Esophagus (tissue), 2 donors: ENCODE measurements at regions not wholly inside any gene's neighbourhood (a gene's known extent, or its start where the extent isn't known, plus 50 kb on each side); places are given as distances from the start of the nearest gene placed in this dataset.

Experiments
- H3K27ac ChIP-seq, 2 donors: one replicate each; pipeline ENCODE4 v1.5.1; 2013; ENCODE audit warnings: low read depth in 2 of 2, mild to moderate bottlenecking in 2 of 2, inconsistent platforms in 1 of 2, low read length in 1 of 2, moderate library complexity in 1 of 2
- H3K27me3 ChIP-seq, 2 donors: one replicate each; pipeline ENCODE4 v1.6.1; 2013; ENCODE audit warnings: low read length in 2 of 2, control low read depth in 1 of 2, mild to moderate bottlenecking in 1 of 2; ENCODE audit not compliant: insufficient read depth in 2 of 2, control insufficient read depth in 1 of 2
- H3K36me3 ChIP-seq, 2 donors: one replicate each; pipeline ENCODE4 v1.6.1; 2013; ENCODE audit warnings: low read length in 1 of 2; ENCODE audit not compliant: control insufficient read depth in 2 of 2, insufficient read depth in 2 of 2
- H3K4me1 ChIP-seq, 2 donors: one replicate each; pipeline ENCODE4 v1.6.1; 2013; ENCODE audit warnings: low read length in 1 of 2; ENCODE audit not compliant: control insufficient read depth in 2 of 2, insufficient read depth in 2 of 2
- H3K4me3 ChIP-seq, 2 donors: one replicate each; pipeline ENCODE4 v1.5.1; 2013; ENCODE audit warnings: low read length in 2 of 2, mild to moderate bottlenecking in 2 of 2, low read depth in 1 of 2, moderate library complexity in 1 of 2
- H3K9me3 ChIP-seq, 2 donors: one replicate each; pipeline ENCODE4 v1.6.1; 2013; ENCODE audit warnings: mild to moderate bottlenecking in 2 of 2, low read depth in 1 of 2, low read length in 1 of 2, moderate library complexity in 1 of 2; ENCODE audit not compliant: control insufficient read depth in 2 of 2, insufficient read depth in 1 of 2
- WGBS, 2 donors: extraction: QIAGEN DNeasy Blood & Tissue Kit; methylation state at CpG; one replicate each; pipeline ENCODE4 v1.1.7; 2013; 5-methylcytosine and 5-hydroxymethylcytosine counted together
- donor health status: healthy with polysubstance abuse.
- donor health status: Bipolar disorder and iron deficiency.

- 40 to 43% methylated on average over 11 of the region's 11 CpGs for WGBS, 2 donors
- Histone ChIP-seq H3K4me1 (no peaks in the 10 kb centered on the region), H3K36me3 (no peaks in the 10 kb centered on the region), H3K27ac (no peak overlapping the region), H3K27me3 (no peaks in the 10 kb centered on the region), H3K4me3 (no peak overlapping the region), H3K9me3 (no peaks in the 10 kb centered on the region)
These were observed 1124.9 kb downstream of the EFNB2 start for GRCh38 chr13:105410602-105411001.

GRCh38 chr13:105406551-105406950, 1128.9 kb downstream of the EFNB2 start:
- Histone ChIP-seq H3K4me3 (no peak overlapping the region), H3K4me1 (no peaks in the 10 kb centered on the region), H3K9me3 (no peaks in the 10 kb centered on the region), H3K27ac (no peak overlapping the region), H3K27me3 (no peaks in the 10 kb centered on the region), H3K36me3 (no peaks in the 10 kb centered on the region)
- WGBS, 2 donors: 80 to 85% methylated on average over 3 of the region's 3 CpGs

- Histone ChIP-seq H3K36me3 (no peaks in the 10 kb centered on the region), H3K4me1 (no peaks in the 10 kb centered on the region), H3K4me3 (no peak overlapping the region), H3K27ac (no peak overlapping the region), H3K9me3 (no peaks in the 10 kb centered on the region), H3K27me3 (no peaks in the 10 kb centered on the region)
These were observed 1132.4 kb downstream of the EFNB2 start for GRCh38 chr13:105403086-105403485.

- Histone ChIP-seq H3K27ac (no peak overlapping the region), H3K4me3 (no peak overlapping the region), H3K27me3 (no peaks in the 10 kb centered on the region), H3K36me3 (no peaks in the 10 kb centered on the region), H3K9me3 (no peaks in the 10 kb centered on the region), H3K4me1 (no peaks in the 10 kb centered on the region)
- WGBS, 2 donors: 62 to 78% methylated on average over 1 of the region's 1 CpG
These were observed 1140.4 kb downstream of the EFNB2 start for GRCh38 chr13:105395041-105395440.

- no peaks in the 10 kb centered on the region for H3K9me3 ChIP-seq
- H3K27me3 ChIP-seq: no peaks in the 10 kb centered on the region
- H3K27ac ChIP-seq: no peak overlapping the region
- H3K4me1 ChIP-seq: no peaks in the 10 kb centered on the region
- WGBS, 2 donors: 70 to 71% methylated on average over 2 of the region's 2 CpGs
- H3K4me3 ChIP-seq: no peak overlapping the region
- H3K36me3 ChIP-seq: no peaks in the 10 kb centered on the region
These were observed 1146.1 kb downstream of the EFNB2 start for GRCh38 chr13:105389373-105389772.

GRCh38 chr13:105377452-105377851, 1158.0 kb downstream of the EFNB2 start:
- Histone ChIP-seq H3K27ac (no peak overlapping the region), H3K4me1 (no peaks in the 10 kb centered on the region), H3K27me3 (no peaks in the 10 kb centered on the region), H3K4me3 (no peak overlapping the region), H3K36me3 (no peaks in the 10 kb centered on the region), H3K9me3 (no peaks in the 10 kb centered on the region)
- 48 to 52% methylated on average over 7 of the region's 7 CpGs for WGBS, 2 donors

GRCh38 chr13:105370011-105370650, 1165.3 kb downstream of the EFNB2 start:
- WGBS, 2 donors: 39 to 46% methylated on average over 2 of the region's 2 CpGs
- no peaks in the 10 kb centered on the region for H3K36me3 ChIP-seq
- H3K9me3 ChIP-seq: no peaks in the 10 kb centered on the region

GRCh38 chr13:105368781-105369180, 1166.7 kb downstream of the EFNB2 start:
- no peaks in the 10 kb centered on the region for H3K27me3 ChIP-seq
- 84 to 88% methylated on average over 4 of the region's 4 CpGs for WGBS, 2 donors

More at GRCh38 chr13:105370011-105370650, 1165.3 kb downstream of the EFNB2 start:
- no peaks in the 10 kb centered on the region for H3K27me3 ChIP-seq
- H3K4me1 ChIP-seq: no peaks in the 10 kb centered on the region
- H3K27ac ChIP-seq: no peak overlapping the region
- H3K4me3 ChIP-seq: no peak overlapping the region

GRCh38 chr13:105365831-105366230, 1169.6 kb downstream of the EFNB2 start:
- Histone ChIP-seq H3K4me1 (no peaks in the 10 kb centered on the region), H3K4me3 (no peak overlapping the region), H3K27me3 (no peaks in the 10 kb centered on the region), H3K9me3 (no peaks in the 10 kb centered on the region), H3K36me3 (no peaks in the 10 kb centered on the region), H3K27ac (no peak overlapping the region)
- WGBS, 2 donors: 35 to 42% methylated on average over 1 of the region's 1 CpG

More at GRCh38 chr13:105368781-105369180, 1166.7 kb downstream of the EFNB2 start:
- Histone ChIP-seq H3K4me3 (no peak overlapping the region), H3K4me1 (no peaks in the 10 kb centered on the region), H3K9me3 (no peaks in the 10 kb centered on the region), H3K27ac (no peak overlapping the region), H3K36me3 (no peaks in the 10 kb centered on the region)

GRCh38 chr13:105365021-105365550, 1170.4 kb downstream of the EFNB2 start:
- Histone ChIP-seq H3K36me3 (no peaks in the 10 kb centered on the region), H3K27ac (no peak overlapping the region), H3K4me1 (no peaks in the 10 kb centered on the region), H3K4me3 (no peak overlapping the region), H3K9me3 (no peaks in the 10 kb centered on the region), H3K27me3 (no peaks in the 10 kb centered on the region)
- WGBS, 2 donors: 83 to 87% methylated on average over 3 of the region's 3 CpGs
